ENCODE measurements at regions not wholly inside any gene's neighbourhood (a gene's known extent, or its start where the extent isn't known, plus 50 kb on each side); places are given as distances from the start of the nearest gene placed in this dataset.

- DNase-seq (ENCODE audit: low read depth), result no peak
Measured at GRCh38 chr6:114559419-114559818, 216.6 kb upstream of the HS3ST5 start.

DNA sequence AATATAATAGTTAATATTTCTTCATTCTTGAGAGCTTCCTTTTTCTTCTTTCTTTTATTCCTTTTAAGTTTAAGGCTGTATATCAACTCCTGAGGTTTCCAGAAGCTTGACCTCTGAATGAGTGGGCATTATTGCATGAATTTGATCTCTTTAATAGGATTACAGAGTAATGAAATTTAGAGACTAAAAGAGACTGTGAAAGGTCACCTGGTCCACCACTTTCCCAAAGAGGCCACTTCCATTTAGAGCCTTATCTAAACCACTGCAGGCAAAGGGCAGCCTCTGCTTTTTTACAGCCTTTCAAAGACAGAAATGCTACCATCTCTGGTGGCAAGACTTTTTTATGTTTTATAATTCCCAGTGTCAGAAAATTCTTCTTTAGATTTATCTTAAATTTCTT, 215.3 kb upstream of the HS3ST5 start:
- DNase-seq (ENCODE audit: low read depth), result no peak

- DNase-seq (ENCODE audit: low read depth), result no peak
Measured at GRCh38 chr6:114556846-114557488, 214.1 kb upstream of the HS3ST5 start.

DNA sequence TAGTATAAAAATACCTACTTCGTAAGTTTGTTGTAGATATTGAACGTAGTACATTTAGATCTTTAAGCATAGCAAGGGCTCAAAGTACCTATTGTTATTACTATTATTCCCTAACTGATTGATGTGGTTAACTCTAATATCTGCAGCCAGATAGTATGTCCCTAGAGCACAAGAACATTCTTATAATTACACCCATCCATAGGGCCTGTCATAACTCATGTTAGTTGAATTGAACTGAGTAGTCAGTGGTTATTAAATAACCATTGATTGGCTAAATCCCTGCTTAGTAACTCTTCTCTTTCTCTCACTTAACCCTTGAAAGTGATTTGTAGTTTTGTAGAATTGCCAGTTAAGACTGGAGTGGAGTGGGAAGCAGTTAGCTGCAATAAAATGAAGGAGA, 207.5 kb upstream of the HS3ST5 start:
- DNase-seq (ENCODE audit: low read depth), result no peak

DNA sequence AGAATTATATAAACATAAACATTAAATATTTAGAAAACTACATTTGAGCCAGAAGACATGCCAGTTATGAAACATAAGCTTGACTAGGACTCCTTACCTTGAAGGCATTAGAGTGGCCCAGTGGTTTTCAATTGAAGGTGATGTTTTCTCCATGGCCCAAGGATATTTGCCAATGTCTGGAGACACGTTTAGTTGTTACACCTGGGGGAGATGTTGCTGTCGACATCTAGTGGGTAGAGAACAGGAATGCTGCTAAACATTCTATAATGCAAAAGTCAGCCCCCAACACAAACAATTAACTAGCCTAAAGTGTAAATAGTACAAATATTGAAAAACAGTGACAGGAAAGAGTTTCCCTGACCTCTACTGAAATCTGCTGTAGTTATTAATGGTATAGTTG, 200.9 kb upstream of the HS3ST5 start:
- DNase-seq (ENCODE audit: low read depth), result no peak

DNA sequence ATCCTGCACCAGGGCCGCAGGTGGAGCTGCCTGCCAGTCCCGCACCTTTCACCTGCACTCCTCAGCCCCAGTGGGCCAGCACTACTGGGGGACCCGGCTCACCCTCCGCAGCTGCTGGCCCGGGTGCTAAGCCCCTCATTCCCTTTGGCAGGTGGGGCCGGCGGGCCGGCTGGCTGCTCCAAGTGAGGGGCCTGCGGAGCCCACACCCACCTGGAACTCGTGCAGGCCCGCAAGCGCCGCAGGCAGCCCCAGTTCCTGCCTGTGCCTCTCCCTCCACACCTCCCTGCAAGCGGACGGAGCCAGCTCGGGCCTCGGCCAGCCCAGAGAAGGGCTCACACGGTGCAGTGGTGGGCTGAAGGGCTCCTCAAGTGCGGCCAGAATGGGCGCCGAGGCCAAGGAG, 199.0 kb upstream of the HS3ST5 start:
- no peak for DNase-seq (ENCODE audit: low read depth)

- DNase-seq (ENCODE audit: low read depth), result no peak
Measured at GRCh38 chr6:114537977-114538376, 195.2 kb upstream of the HS3ST5 start.

DNA sequence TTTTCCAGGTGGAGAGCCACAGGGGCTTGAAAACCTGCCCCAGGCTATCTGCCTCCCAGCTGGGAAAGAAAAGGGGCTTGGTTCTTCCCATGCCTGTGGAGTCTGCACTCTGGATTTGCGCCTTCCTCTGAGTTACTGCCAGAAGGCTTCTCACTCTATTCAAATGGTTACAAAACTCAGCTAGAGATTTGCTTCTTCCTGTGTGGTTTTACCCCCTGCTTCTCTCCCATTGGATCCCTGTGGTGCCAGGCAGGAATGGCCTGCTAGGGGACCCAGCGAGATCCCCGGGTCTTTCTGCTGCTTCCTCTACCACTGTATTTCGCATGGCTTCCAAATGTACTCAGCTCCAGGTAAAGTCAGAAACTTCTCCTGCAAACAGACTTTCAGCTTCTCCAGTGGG, 192.0 kb upstream of the HS3ST5 start:
- no peak for DNase-seq (ENCODE audit: low read depth)

DNA sequence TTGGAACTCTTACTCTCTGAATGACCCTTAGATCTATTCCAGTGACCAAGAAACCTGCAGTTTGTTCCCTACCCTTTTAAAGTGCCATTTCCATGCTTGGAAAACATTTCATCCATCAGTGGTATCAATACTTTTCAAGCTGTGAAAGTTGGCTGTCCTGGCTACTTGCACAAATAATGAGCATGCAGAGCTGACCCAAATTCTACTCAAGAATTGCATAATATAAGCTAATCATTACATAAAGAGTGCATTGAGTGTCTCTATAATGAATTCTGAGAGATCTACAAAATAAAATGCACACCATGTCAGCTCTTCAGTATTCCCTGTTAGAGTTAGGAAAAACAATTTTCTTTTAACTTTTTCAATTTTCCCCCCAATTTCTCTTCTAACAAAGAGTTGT, 181.3 kb upstream of the HS3ST5 start:
- DNase-seq (ENCODE audit: low read depth), result no peak

- no peak for DNase-seq (ENCODE audit: low read depth)
Measured at GRCh38 chr6:114523508-114523907, 180.7 kb upstream of the HS3ST5 start.

DNA sequence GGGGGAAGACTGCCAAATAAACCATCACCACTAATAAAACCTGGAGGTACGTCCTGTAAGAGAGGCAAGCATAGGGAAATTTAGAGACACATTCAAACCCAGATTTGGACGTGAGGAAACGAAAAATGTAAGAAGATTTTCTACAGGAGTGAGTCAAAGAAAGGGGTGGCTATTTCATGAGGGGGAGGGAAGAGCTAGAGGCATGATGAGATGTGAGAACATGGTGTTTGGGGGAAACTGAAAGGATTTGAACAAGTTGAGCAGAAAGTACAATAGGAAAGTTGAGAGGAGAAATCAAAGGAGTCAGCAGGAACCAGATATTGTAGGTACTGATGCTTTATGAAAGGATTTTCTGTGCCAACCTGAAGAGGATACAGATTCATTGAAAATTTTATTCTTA, 179.1 kb upstream of the HS3ST5 start:
- DNase-seq (ENCODE audit: low read depth), result no peak

DNA sequence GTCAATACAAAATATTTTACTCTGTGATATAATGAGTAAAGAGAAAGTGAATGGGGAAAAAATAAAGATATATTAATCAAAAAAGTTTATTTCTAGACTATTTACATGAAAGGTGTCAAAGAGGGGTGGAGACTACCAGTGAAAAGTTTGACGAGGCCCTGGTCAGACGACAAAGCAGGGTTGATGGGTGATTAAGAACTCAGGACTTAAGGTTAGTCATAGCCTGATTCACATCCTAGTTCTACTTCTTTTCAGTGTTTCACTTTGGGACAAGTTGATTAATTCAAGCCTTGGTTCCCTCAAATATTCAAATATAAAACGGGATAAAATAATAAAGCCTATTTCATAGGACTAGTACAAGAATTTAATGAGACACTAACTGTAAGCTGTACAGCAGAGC, 178.2 kb upstream of the HS3ST5 start:
- DNase-seq (ENCODE audit: low read depth), result no peak

GRCh38 chr6:114514170-114514569, 171.3 kb upstream of the HS3ST5 start:
- DNase-seq (ENCODE audit: low read depth), result no peak

- DNase-seq (ENCODE audit: low read depth), result no peak
Measured at GRCh38 chr6:114471450-114471849, 128.6 kb upstream of the HS3ST5 start.

DNA sequence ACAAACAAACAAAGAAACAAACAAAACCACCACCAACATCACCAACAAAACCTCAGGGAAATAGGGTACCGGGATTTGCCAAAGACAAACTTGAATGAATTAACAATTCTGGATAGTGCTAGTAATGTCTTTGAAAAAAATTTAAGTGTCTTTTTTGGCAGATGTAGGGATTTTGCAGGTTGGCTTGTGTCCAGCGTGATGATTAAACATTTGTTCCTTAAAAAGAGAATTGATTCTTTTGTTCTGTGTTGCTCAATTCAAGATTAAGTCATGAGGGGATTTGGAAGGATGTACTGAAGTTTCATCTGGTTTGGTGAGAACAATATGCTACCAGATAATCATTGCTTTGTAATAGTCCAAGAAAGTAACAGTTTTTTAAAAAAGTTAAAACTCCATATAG, 125.1 kb upstream of the HS3ST5 start:
- DNase-seq (ENCODE audit: low read depth), result no peak

GRCh38 chr6:114465511-114465910, 122.7 kb upstream of the HS3ST5 start:
- no peak for DNase-seq (ENCODE audit: low read depth)

DNA sequence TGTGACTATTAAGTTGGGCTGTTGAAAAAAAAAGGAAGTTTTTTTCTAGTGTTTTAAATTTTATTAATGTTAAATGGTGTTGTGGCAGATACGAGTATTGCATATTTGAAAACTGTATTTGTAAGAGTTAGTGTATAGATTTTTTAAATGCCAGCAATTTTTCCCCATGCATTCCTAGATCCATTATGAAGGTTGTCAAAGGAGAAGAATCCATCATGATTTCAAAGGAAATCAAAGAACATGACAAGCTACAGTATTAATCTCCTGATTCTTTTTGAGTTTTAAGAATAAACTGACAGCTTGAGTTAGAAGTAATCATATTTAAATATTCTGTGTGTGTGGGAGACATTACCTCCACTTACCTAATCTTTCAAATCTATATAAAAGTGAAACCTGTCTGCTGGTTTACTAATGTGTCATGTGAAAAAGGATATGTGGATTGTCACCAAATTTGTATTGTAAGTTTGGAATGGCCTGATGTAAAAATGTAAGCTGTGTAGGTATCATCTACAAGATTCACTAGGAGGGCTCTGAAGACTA, 111.0 kb upstream of the HS3ST5 start:
- no peak for DNase-seq (ENCODE audit: low read depth)

- no peak for DNase-seq (ENCODE audit: low read depth)
Measured at GRCh38 chr6:114452785-114453401, 110.1 kb upstream of the HS3ST5 start.

- DNase-seq (ENCODE audit: low read depth), result no peak
Measured at GRCh38 chr6:114450631-114451030, 107.8 kb upstream of the HS3ST5 start.

DNA sequence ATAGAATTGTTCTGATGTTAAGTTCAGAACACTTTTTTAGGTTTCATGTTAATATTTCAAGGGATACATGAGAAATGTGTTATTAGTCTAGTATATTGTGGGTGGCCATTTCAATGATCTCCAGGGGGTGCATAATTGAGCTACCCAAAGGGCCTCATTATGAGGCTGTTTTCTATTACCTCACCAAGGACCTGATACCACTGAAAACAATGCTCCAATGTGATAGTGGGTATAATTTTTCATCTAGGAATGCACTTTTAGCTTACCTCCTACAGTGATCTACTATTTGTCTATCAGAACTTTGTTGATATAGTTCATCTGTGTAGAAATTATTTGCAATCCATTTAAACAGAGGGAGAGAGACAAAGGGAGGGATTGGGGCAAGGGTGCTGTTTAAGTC, 106.8 kb upstream of the HS3ST5 start:
- DNase-seq (ENCODE audit: low read depth), result no peak

DNA sequence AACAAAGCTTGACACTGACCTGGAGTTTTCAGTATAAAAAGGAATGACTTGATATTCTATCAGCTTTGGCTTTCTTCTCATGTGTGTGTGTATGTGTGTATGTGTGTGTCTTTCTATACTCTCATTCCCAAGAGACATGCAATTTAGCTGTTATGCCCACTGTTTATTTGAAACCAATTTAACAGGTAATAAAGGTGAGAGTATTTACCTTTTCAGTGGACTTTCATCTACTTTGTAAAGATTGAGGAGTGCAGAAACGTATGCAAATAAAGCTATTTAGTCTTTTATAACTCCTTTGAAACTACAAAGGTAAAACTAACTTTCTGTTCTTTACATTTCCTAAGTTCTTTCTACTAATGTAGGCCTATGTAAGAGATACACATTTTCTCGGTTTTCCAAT, 103.5 kb upstream of the HS3ST5 start:
- DNase-seq (ENCODE audit: low read depth), result no peak

DNA sequence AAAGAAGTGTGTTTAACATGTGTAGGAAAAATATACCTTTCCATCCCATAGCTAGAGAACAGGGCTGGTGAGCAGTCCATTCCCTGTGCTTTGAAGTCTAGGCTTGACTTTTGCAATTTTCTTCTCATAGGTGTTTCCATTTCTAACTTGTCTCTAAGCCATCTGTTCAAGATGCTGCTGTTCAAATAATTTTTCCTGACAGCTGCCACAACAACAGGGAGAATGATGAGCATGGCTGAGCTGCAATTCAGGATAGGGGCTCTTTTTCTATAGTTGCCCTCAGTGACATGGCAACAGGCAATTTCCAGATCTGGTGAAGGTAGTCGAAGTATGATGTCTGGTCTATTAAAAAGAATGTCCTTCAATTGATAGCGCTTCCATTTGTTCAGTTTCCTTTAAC, 103.0 kb upstream of the HS3ST5 start:
- no peak for DNase-seq (ENCODE audit: low read depth)

GRCh38 chr6:114439411-114439810, 96.6 kb upstream of the HS3ST5 start:
- DNase-seq (ENCODE audit: low read depth), result no peak

GRCh38 chr6:114437235-114437634, 94.4 kb upstream of the HS3ST5 start:
- no peak for DNase-seq (ENCODE audit: low read depth)
